ENCODE measurements at regions not wholly inside any gene's neighbourhood (a gene's known extent, or its start where the extent isn't known, plus 50 kb on each side); places are given as distances from the start of the nearest gene placed in this dataset.

- TF ChIP-seq CTCF (IDR thresholded peaks at IDR 0.05) (no peak), EZH2phosphoT487 (IDR thresholded peaks at IDR 0.05) (no peak), EZH2 (IDR thresholded peaks at IDR 0.05) (no peak)
These were observed 319.7 kb downstream of the ADGRD1 start for GRCh38 chr12:131273291-131273845.
